Muscle layer of colon (tissue), 2 donors: ENCODE measurements at regions not wholly inside any gene's neighbourhood (a gene's known extent, or its start where the extent isn't known, plus 50 kb on each side); places are given as distances from the start of the nearest gene placed in this dataset.

ENCODE experiments used
- H3K27ac ChIP-seq: one replicate; pipeline ENCODE4 v1.7.0; 2013; ENCODE audit warnings: low read depth, mild to moderate bottlenecking, low read length, moderate library complexity
- H3K27me3 ChIP-seq, 2 donors: one replicate each; pipeline ENCODE4 v1.7.0; 2013; ENCODE audit warnings: low read length in 2 of 2, mild to moderate bottlenecking in 2 of 2; ENCODE audit not compliant: insufficient read depth in 2 of 2, control insufficient read depth in 1 of 2
- H3K36me3 ChIP-seq: one replicate; pipeline ENCODE4 v1.7.0; 2013; ENCODE audit warnings: mild to moderate bottlenecking, low read length; ENCODE audit not compliant: insufficient read depth
- H3K4me1 ChIP-seq: one replicate; pipeline ENCODE4 v1.7.0; 2013; ENCODE audit warnings: mild to moderate bottlenecking, low read length; ENCODE audit not compliant: insufficient read depth
- H3K4me3 ChIP-seq, 2 donors: one replicate each; pipeline ENCODE4 v1.7.0; 2013; ENCODE audit warnings: low read length in 2 of 2, low read depth in 1 of 2, mild to moderate bottlenecking in 1 of 2, moderate library complexity in 1 of 2
- H3K9ac ChIP-seq: one replicate; pipeline ENCODE4 v1.7.0; 2013; ENCODE audit warnings: low read length
- H3K9me3 ChIP-seq: one replicate; pipeline ENCODE4 v1.7.0; 2013; ENCODE audit warnings: mild to moderate bottlenecking, low read length
- donor health status: abdominal sarcoma.
- donor health status: Adenocarcinoma of cecum.

DNA sequence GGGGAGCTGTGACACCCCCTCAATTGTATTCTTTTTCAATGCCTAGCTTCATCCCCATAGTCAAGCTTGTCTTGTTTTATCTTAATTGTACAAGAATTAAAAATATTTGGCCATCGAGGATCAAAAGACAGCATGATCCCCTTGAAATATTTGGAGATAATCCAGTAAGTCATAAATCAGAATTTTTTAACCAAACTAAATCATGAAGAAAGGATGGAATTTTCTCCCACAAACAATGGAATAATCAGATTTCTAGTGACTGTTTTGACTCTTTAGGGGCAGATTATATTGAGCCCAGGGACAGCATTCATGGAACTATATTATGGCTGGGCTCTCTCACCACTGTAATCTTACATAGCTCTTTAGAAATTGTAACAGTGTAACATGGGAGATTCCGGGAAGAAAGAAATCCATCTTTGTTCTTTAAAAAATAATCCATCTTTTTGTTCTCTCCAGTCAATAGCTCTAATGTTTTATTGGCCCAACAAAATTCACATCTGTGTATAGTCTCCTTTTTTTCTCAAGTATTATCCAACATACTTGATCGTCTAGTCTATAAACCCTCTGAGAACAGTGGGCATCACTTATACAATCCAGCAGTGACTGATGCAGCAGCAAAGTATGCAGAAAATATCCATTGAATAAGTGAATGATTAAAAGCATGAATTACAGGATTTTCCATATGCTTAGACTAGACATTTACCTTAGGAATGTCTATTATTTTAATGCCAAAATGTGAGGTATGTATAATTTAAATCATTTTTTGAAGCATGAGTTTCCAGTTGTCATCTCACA is 277.0 kb upstream of the PLSCR5 start:
- no peaks in the 10 kb centered on the region for H3K9me3 ChIP-seq
- H3K4me1 ChIP-seq: no peaks in the 10 kb centered on the region
- no peaks in the 10 kb centered on the region for H3K27me3 ChIP-seq
- H3K36me3 ChIP-seq: no peaks in the 10 kb centered on the region
- no peak overlapping the region for H3K9ac ChIP-seq
- H3K27ac ChIP-seq: no peak overlapping the region
- H3K4me3 ChIP-seq: no peak overlapping the region

- H3K27ac ChIP-seq: no peak overlapping the region
- no peaks in the 10 kb centered on the region for H3K27me3 ChIP-seq
- H3K9ac ChIP-seq: no peak overlapping the region
- no peaks in the 10 kb centered on the region for H3K9me3 ChIP-seq
- no peak overlapping the region for H3K4me3 ChIP-seq
- H3K4me1 ChIP-seq: no peaks in the 10 kb centered on the region
- no peaks in the 10 kb centered on the region for H3K36me3 ChIP-seq
Measured at GRCh38 chr3:146881356-146881755, 276.2 kb upstream of the PLSCR5 start.

GRCh38 chr3:146873748-146874147 is 268.6 kb upstream of the PLSCR5 start:
- Histone ChIP-seq H3K36me3 (no peaks in the 10 kb centered on the region), H3K9me3 (peaks cover 7% of the 10 kb centered on the region), H3K9ac (no peak overlapping the region)

GRCh38 chr3:146865175-146865755 is 260.1 kb upstream of the PLSCR5 start:
- Histone ChIP-seq H3K4me1 (no peaks in the 10 kb centered on the region), H3K9me3 (no peaks in the 10 kb centered on the region), H3K36me3 (no peaks in the 10 kb centered on the region), H3K27ac (no peak overlapping the region), H3K4me3 (no peak overlapping the region), H3K9ac (no peak overlapping the region), H3K27me3 (no peaks in the 10 kb centered on the region)

More at GRCh38 chr3:146873748-146874147, 268.6 kb upstream of the PLSCR5 start:
- no peaks in the 10 kb centered on the region for H3K27me3 ChIP-seq
- H3K27ac ChIP-seq: no peak overlapping the region
- H3K4me3 ChIP-seq: no peak overlapping the region
- no peaks in the 10 kb centered on the region for H3K4me1 ChIP-seq

GRCh38 chr3:146861262-146861661 is 256.1 kb upstream of the PLSCR5 start:
- no peak overlapping the region for H3K27ac ChIP-seq
- no peaks in the 10 kb centered on the region for H3K9me3 ChIP-seq
- no peaks in the 10 kb centered on the region for H3K27me3 ChIP-seq
- no peak overlapping the region for H3K4me3 ChIP-seq
- no peaks in the 10 kb centered on the region for H3K36me3 ChIP-seq
- H3K9ac ChIP-seq: no peak overlapping the region
- H3K4me1 ChIP-seq: no peaks in the 10 kb centered on the region

DNA sequence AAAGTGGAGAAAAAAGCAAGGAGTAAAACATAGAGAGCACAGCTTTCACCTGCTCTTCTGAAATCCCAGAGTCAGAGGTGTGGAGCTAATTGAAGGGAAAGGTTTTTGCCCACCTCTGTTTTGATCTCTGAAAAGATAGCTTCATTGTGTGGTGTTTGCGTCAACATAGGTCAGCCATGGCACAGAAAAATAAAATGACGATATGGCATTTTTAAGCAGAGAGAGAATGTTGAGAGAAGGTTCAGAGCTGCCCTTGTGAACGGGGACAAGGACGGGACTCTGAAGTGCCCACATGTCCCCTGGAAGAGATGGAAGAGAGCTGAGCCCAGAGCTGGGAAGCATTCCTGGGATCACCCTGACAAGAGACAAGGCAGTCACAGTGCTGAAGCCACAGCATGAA is 249.4 kb upstream of the PLSCR5 start:
- Histone ChIP-seq H3K27me3 (no peaks in the 10 kb centered on the region), H3K36me3 (no peaks in the 10 kb centered on the region), H3K4me3 (no peak overlapping the region), H3K27ac (no peak overlapping the region), H3K4me1 (no peaks in the 10 kb centered on the region), H3K9me3 (no peaks in the 10 kb centered on the region), H3K9ac (no peak overlapping the region)

- H3K27me3 ChIP-seq: no peaks in the 10 kb centered on the region
- H3K9me3 ChIP-seq: no peaks in the 10 kb centered on the region
- H3K9ac ChIP-seq: no peak overlapping the region
- H3K27ac ChIP-seq: no peak overlapping the region
- H3K4me3 ChIP-seq: no peak overlapping the region
- no peaks in the 10 kb centered on the region for H3K4me1 ChIP-seq
- no peaks in the 10 kb centered on the region for H3K36me3 ChIP-seq
Measured at GRCh38 chr3:146851665-146852064, 246.5 kb upstream of the PLSCR5 start.

GRCh38 chr3:146845361-146845760 is 240.2 kb upstream of the PLSCR5 start:
- no peaks in the 10 kb centered on the region for H3K27me3 ChIP-seq
- H3K9ac ChIP-seq: no peak overlapping the region
- H3K9me3 ChIP-seq: no peaks in the 10 kb centered on the region
- no peaks in the 10 kb centered on the region for H3K36me3 ChIP-seq
- H3K4me1 ChIP-seq: no peaks in the 10 kb centered on the region
- no peak overlapping the region for H3K27ac ChIP-seq
- H3K4me3 ChIP-seq: no peak overlapping the region

DNA sequence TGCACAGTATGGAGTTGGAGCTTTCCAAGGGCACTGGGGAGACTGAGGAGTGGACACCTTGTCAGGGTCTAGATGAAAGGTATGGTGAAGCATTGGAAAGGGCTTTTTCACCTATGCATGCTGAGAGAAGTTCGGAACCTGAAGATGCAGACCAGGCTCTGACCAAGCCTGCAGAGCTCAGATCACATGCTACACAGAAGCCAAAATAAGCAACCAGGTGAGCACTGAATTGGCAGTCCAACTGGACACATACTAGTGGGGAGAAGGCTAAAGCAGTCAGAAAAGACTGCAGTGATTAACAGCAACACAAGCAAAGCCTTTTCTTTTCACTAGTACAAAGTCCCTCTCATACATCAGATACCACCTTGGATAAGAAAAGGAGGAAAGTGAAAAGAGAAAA is 238.3 kb upstream of the PLSCR5 start:
- H3K4me3 ChIP-seq: no peak overlapping the region
- no peak overlapping the region for H3K9ac ChIP-seq
- no peaks in the 10 kb centered on the region for H3K4me1 ChIP-seq
- H3K27me3 ChIP-seq: no peaks in the 10 kb centered on the region
- H3K9me3 ChIP-seq: no peaks in the 10 kb centered on the region
- no peak overlapping the region for H3K27ac ChIP-seq
- no peaks in the 10 kb centered on the region for H3K36me3 ChIP-seq

- H3K36me3 ChIP-seq: no peaks in the 10 kb centered on the region
- H3K9me3 ChIP-seq: no peaks in the 10 kb centered on the region
- no peak overlapping the region for H3K27ac ChIP-seq
- H3K4me1 ChIP-seq: no peaks in the 10 kb centered on the region
- H3K4me3 ChIP-seq: no peak overlapping the region
- no peaks in the 10 kb centered on the region for H3K27me3 ChIP-seq
- H3K9ac ChIP-seq: no peak overlapping the region
Measured at GRCh38 chr3:146839727-146840375, 234.7 kb upstream of the PLSCR5 start.

- Histone ChIP-seq H3K9ac (no peak overlapping the region), H3K9me3 (no peaks in the 10 kb centered on the region), H3K27me3 (no peaks in the 10 kb centered on the region), H3K4me1 (no peaks in the 10 kb centered on the region), H3K36me3 (no peaks in the 10 kb centered on the region), H3K4me3 (no peak overlapping the region), H3K27ac (no peak overlapping the region)
Measured at GRCh38 chr3:146838221-146838620, 233.1 kb upstream of the PLSCR5 start.
